Activated CD8-positive, alpha-beta memory T cell treated with anti-CD3 and anti-CD28 coated beads for 36 hours (primary cell): ENCODE measurements at regions not wholly inside any gene's neighbourhood (a gene's known extent, or its start where the extent isn't known, plus 50 kb on each side); places are given as distances from the start of the nearest gene placed in this dataset.

ENCODE experiments used
- CTCF ChIA-PET: fragments of 350-600 bp; sonication (Branson Sonifier 250); formaldehyde crosslinking; loops from one replicate; lab custom pipeline; 2021; ENCODE audit warnings: antibody characterized with exemption; lab: Charles Lee
- POLR2A ChIA-PET: fragments of 350-600 bp; sonication (Branson Sonifier 250); formaldehyde crosslinking; loops from one replicate; lab custom pipeline; 2021; ENCODE audit warnings: antibody characterized with exemption; lab: Charles Lee

DNA sequence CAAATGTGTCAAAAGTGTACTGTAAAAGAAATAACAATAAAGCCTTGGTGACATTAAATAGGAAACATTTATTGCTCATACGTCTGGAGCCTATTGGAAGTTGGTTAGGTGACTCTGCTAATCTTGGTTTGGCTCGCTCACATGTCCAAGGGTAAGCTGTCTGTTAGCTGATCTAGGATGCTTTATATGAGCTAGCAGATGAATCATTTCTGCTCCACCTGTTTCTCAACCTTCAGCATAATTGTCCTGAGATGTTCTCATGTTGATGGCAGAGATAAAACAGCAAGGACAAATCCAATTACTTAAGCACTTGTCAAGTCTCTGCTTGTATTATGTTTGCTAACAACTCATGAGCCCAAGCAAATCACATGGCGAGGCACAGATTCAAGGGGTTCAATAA, 56.0 kb upstream of the CD53 start:
- POLR2A ChIA-PET = no interaction called here
- CTCF ChIA-PET = interaction anchor here (1.3 kb wide), 1 partner anchor 18 kb away, joined by 3 read pairs; no protein-coding TSS in a partner anchor

DNA sequence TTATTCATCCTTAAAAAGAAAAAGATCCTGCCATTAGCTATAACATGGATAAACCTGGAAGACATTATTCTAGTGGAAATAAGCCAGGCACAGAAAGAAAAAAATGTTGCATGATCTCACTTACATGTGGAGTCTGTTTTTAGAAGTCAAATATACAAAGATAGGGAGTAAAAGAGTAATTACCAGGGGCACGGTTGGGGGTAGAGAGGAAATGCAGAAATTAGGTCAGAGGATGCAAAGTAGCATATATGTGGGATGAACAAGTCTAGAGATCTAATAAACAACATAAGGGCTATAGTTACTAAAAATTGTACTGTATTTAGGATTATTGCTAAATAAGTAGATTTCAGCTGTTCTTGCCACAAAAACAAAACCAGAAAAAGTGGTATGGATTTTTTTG, 61.4 kb upstream of the CD53 start:
- POLR2A ChIA-PET = no interaction called here
- CTCF ChIA-PET = no interaction called here

DNA sequence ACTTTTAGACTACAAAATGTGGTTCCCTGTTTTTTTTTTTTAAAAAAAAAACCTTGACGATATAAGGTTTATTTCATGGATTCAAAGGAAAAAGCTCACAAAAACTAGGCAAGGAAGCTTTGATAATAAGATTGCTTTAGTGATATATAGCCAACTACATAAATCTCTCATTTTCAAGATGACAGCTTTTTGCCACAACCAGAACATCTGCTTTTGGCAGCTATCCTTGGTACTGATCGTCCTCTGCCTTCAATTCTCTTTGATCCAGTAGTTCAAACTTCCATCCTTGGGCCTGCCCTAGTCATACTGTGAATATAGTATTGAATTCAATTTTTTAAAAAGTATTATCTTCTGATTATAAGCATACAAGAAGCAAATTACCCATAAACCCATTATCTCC, 72.9 kb upstream of the CD53 start:
- ChIA-PET POLR2A (no interaction called here), CTCF (interaction anchor here (0.9 to 1.0 kb wide), 2 partner anchors 17 to 19 kb away, joined by 3 to 5 read pairs; no protein-coding TSS in a partner anchor)

DNA sequence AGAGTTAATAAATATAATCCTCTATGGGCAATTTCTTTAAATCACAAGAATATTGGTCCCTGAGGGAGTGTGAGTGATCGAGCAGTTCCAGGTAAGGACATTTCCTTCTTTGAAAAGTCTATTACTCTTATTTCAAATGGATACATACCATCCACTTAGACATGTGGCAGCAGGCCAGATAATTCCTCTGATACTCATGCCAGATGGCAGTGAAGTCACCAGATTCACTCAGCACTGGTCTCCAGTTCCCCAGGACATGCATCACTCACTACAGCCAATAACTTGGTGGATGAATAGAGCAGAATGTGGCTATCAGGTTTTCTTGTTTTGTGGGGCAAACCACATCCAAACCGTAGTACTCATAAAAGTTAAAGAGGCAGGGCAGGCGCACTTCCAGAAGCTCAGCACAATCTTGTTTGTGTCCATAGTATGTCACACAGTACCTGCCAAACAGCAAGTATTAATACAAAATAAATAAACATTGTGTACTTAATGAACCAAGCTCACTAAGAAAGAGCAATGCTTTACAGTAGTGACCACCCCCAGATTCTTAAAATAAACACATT, 74.2 kb upstream of the CD53 start:
- POLR2A ChIA-PET = no interaction called here
- CTCF ChIA-PET = interaction anchor here (0.7 kb wide), 1 partner anchor 19 kb away, joined by 3 read pairs; no protein-coding TSS in a partner anchor

DNA sequence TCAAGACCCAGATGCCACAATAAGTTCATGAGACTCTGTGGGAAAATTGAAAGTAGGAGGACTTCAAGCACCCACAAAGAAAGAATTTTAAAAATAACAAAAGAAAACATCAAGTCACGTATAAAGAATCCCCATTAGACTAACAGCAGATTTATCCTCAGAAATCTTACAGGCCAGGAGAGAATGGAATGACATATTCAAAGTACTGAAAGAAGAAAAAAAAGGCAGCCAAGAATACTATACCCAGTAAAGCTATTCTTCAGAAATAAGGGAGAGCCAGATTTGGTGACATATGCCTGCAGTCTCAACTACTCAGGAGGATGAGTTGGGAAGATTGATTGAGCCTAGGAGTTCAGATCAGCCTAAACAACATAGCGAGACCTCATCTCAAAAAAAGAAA, 84.3 kb upstream of the CD53 start:
- ChIA-PET POLR2A (no interaction called here), CTCF (interaction anchor here (2.9 kb wide), 1 partner anchor 169 kb away, joined by 12 read pairs; no protein-coding TSS in a partner anchor)

DNA sequence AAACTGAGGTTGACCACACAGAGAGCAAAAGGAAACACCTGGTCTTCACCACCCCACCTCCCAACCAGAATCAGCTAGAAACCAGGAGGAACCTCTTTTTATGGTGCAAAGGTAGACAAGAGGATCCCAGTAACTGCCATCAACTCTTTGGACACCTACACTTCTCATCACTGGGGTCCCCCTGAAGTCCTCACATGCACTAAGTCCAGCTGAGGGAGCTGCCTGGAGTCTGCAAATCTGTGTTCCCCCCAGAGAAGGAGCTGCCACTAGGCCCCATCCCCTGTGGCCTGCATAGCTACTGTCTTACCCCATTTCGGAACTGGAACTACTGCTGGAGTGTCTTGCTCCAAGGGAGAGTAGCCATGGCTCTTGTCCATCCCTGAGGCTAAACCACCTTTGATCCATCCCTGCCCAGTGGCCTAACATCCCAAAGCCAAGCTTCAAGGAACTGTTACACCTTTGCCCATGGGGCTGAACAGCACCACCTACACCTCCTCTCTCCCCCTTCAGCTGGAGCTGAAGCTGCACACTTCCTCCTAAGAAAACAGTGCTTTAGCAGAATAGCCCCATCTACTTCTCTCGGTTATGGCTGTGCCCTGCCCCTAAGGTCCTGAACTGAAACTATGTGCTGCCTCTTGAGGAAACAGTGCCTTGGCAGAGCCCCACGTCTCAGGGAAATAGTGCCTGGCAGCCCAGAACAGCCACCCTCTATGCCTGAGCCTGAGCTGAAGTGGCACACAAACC, 85.4 kb upstream of the CD53 start:
- ChIA-PET CTCF (interaction anchor here (0.8 to 2.9 kb wide), 9 partner anchors 19 to 264 kb away, joined by 3 to 12 read pairs (median 3); no protein-coding TSS in a partner anchor), POLR2A (no interaction called here)

DNA sequence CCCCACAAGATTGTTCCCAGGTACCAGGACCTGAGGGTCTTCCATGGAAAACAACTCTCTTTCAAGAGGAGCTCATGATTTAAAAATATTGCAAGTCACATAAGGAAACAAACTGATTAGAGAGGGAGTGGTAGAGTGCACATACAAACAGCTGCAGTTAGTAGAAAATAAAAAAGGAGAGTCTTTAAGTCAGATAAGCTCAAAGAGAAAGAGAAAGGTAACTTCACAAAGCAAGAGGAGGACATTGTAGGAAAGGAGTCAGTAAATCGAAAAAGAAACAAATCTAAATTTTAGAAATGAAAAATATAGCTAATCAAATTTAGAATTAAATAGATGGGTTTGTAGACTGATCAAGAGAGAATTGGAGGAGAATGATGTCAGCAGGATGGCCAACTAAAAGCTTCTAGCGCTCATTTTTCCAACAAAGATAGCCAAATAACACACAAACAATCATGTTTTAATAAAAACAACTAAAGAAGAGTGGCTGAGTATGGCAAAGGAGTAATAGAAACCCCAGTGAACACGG, 86.1 kb upstream of the CD53 start:
- ChIA-PET CTCF (interaction anchor here (1.1 to 2.9 kb wide), 7 partner anchors 19 to 263 kb away, joined by 3 to 12 read pairs (median 4); no protein-coding TSS in a partner anchor), POLR2A (no interaction called here)

DNA sequence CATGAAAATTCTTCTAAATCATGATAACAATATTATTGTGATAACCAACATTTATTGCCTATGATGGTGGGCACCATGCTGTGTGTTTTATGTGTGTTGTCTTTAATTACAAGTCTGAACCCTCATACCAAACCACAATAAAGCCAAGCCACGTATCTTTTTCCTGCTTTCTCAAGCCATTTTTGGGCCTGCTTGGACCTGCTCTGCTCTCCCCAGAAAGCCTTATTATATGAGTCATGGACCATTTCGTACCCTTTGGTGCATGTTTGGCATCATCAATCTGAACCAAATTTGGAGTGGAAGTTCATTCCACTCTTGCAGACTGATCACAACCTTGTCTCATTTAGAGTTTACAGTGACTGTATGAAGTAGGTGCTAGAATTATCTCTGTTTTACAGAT, 87.3 kb upstream of the CD53 start:
- ChIA-PET POLR2A (no interaction called here), CTCF (interaction anchor here (1.0 kb wide), 1 partner anchor 166 kb away, joined by 3 read pairs; no protein-coding TSS in a partner anchor)

DNA sequence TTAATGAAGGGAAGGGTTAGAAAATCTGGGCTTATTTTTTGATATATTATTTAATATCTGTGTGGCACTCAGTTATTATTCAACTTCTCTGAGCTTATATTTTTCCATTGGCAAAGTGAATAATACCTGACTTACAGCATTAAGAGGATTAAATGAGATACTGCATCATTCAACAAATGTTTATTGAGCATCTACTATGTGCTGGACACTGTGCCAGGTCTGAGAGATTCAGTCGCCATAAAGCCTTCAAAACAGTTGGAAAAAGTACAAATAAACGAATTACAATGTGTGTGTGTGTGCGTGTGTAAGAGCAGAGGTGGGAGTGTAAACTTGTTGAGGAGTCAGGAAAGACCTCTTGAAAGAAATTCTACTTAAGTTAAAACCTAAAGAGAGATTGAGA, 87.9 kb upstream of the CD53 start:
- POLR2A ChIA-PET = no interaction called here

DNA sequence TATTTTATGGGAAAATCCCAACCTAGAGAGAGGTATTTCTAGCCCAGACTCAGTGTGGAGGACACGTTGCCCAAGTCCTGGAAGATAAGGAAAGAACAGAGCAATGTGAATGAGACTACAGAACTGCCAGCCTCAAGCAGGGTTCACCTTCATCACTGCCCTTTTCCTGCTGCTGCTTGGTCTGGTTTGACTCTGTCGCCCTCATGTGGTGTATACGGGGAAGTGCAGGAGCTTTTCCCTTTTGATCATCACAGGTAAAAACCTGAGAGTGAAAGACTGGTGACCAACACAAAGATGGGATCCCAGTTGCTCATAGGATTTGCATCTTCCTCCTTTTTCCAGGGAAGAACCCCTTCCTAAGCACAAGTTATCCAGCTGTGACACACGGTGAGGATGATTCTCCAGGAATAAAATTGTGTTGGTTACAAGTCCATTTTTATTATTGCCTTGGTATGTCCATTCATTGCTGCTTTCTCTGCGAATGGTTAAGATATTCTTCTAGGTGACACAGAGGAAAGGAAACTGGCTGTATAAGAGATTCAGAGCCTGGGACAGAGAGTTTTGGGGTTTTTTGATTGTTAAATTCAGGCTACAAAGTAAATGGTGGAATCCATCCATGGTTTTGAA, 89.5 kb upstream of the CD53 start:
- ChIA-PET CTCF (interaction anchor here (0.5 to 5.9 kb wide), 21 partner anchors 11 to 633 kb away, joined by 3 to 66 read pairs (median 4); partner anchors contain the start of gene KCNA2), POLR2A (no interaction called here)

More for the DNA sequence above, 87.9 kb upstream of the CD53 start:
- CTCF ChIA-PET = interaction anchor here (0.7 to 1.5 kb wide), 4 partner anchors 9 to 261 kb away, joined by 3 to 6 read pairs (median 4); no protein-coding TSS in a partner anchor

DNA sequence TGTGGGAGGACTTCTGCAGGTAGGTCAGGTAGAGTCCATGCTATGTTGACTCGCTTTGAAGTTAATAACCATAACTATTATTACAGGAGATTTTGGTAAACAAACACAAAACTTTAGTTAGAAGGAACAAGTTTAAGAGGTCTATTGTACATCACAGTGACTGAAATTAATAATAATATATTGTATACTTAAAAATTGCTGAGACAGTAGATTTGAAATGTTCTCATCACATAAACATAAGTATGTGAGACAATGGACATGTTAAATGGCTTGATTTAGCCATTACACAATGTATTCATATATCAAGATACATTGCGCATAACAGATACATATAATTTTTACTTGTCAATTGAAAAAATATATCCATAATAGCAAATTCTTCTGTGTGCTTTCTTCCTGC, 91.4 kb upstream of the CD53 start:
- ChIA-PET POLR2A (interaction anchor here (0.8 kb wide), 1 partner anchor 180 kb away, joined by 3 read pairs; no protein-coding TSS in a partner anchor), CTCF (interaction anchor here (0.6 to 5.9 kb wide), 22 partner anchors 16 to 729 kb away, joined by 3 to 66 read pairs (median 4); partner anchors contain the start of gene KCNA2)

DNA sequence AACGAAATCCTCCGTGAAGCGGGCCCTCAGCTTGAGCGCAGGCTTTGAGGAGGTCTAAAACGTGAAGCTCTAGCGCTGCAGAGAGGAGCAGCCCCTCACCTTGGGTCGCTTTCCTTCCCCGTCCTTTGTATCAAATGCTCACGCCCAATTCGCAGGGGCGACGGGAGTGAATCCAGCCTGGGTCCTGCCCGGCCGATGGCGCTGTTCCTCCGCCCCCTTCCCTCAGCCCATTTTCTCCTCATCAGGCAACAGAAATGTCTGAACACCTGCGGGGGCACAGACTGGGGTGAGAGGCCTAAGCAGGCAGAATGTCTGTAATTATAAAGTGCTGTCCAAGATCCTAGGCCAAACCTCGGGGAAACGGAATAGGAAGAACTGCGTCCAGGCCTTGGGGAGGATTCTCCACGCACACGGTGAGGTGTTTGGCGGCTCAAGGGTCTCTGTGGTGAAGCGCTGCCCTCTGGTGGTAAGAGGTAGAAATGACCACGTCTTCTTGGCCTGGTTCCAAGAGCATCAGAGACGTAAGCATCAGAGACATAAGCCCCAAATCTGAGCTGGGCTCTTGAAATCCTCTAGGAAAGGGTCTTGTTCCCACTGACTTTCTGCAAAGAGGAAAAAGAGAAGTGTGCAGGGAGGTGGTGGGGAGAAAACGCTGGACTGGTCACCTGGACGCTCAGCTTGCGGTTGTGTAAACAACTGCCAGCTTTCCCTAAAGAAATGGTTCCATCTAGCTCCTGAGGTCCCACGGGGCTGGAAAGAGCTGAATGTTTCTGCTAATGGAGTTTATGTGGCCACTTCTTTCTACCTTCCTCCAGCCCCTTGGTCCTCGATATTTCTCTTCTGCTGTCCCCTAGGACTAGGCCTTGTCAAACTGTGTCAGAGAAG, 92.1 kb upstream of the CD53 start:
- POLR2A ChIA-PET = no interaction called here
- CTCF ChIA-PET = interaction anchor here (0.6 to 5.9 kb wide), 21 partner anchors 15 to 318 kb away, joined by 3 to 66 read pairs (median 4); partner anchors contain the start of gene KCNA2

DNA sequence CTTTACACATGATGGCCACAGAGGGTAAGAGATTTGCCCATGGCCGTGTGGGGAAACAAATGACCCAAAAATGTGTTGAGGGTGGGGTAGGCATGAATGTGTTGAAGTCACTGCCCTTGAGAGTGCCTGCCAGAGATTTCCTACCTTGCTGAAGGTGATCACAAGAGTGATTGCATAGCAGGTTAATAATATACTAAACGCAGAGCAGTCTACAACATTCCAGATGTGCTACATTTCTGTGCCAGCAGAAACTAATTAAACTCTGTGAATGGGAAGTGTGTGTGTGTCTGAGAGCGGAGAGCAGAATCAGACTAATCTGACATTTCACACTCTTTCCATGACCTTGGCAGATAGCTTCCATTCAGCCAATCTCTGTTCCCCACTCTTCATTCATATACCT, 93.3 kb upstream of the CD53 start:
- ChIA-PET POLR2A (no interaction called here), CTCF (interaction anchor here (0.9 to 5.9 kb wide), 7 partner anchors 14 to 256 kb away, joined by 3 to 66 read pairs (median 14); partner anchors contain the start of gene KCNA2)

DNA sequence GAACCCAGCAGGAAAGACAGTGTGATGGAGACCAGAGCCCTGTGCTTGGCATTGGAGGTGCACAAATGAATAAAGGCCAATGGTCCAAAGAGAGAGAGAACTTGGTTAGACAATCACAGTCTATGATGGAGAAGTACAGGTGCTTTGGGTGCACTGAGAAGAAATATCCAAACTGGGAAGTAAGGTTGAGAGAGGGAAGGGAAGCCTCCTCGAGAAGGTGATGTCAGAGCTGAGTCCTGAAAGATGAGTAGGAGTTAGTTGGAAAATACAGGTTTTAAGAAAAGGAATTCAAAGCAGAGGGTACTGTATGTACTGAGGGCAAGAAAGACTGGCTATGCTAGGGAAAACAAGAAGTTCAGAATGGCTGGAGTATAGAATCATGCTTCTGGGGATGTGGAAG, 94.1 kb upstream of the CD53 start:
- CTCF ChIA-PET = interaction anchor here (5.9 kb wide), 1 partner anchor 159 kb away, joined by 66 read pairs; no protein-coding TSS in a partner anchor
- POLR2A ChIA-PET = no interaction called here

DNA sequence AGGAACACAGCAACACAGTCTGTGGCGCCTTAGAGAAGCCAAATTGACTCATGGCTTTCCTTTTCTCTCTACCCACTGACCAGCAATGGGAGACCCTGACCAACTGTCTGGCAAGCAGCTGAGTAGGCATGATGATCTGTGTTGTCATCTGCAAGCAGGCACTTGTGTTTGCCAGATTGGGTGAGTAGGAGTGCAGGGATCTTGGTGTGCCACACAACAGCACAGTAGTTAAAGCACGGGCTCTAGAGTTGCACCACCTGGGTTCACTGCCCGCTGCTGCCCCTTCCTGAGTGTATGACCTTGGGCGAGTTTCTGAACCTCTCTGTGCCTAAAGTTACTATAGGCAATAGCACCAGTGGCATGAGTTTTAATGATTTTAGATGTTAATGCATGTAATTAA, 95.7 kb upstream of the CD53 start:
- POLR2A ChIA-PET = no interaction called here
- CTCF ChIA-PET = no interaction called here

DNA sequence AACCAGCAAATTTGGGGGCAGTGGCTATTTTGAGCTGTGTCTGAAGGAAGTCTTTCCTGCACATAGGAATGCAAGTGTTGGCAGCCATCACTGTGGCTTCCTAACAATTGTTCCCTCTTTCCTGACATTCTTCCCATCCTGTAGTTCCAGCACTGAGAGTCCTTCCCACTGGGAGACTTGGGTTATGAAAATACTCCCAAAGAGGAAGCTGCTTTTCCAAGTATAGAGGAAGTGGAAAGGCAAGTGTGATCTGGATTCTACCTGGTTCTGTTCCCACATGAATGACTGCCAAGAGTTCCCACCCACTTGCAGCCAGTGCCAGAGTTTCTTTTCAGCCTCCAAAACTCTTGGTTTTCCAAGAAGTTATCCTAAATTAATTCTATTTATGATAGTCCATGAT, 98.5 kb upstream of the CD53 start:
- POLR2A ChIA-PET = no interaction called here
- CTCF ChIA-PET = interaction anchor here (0.6 to 2.7 kb wide), 4 partner anchors 8 to 363 kb away, joined by 3 to 11 read pairs (median 4); no protein-coding TSS in a partner anchor

DNA sequence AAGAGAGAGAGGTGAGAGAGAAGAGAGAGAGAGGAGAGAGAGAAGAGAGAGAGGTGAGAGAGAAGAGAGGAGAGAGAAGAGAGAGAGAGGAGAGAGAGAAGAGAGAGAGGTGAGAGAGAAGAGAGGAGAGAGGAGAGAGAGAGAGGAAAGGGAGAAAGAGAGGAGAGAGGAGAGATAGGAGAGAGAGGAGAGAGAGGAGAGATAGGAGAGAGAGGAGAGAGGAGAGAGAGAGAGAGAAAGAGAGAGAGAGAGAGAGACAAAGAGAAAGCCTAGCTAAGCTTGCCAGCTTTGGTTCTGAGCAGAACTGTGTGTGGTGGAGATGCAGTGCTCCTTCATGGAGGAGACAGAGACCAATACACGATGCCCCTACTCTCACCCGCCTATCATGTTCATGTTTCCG, 99.1 kb upstream of the KCNA3 start:
- POLR2A ChIA-PET = no interaction called here
- CTCF ChIA-PET = interaction anchor here (1.0 to 2.7 kb wide), 2 partner anchors 8 to 155 kb away, joined by 3 to 11 read pairs; no protein-coding TSS in a partner anchor
